GM23338 (cell line): ENCODE measurements at regions not wholly inside any gene's neighbourhood (a gene's known extent, or its start where the extent isn't known, plus 50 kb on each side); places are given as distances from the start of the nearest gene placed in this dataset.

Experiments
- ATAC-seq: fragments of 200-7000 bp; cut with Tn5 transposase; 3 replicates; pipeline ENCODE4 v1.9.1; 2020
- DNase-seq: peaks from one replicate; pipeline ENCODE4 v3.0.0-alpha.2; 2015; ENCODE audit warnings: low spot score
- H2AFZ ChIP-seq: fragments of 200-600 bp; sonication (generic); 2 replicates; pipeline ENCODE4 v1.8.0; 2016; ENCODE audit warnings: antibody characterized with exemption, mild to moderate bottlenecking, moderate library complexity
- H3F3A ChIP-seq: fragments of 200-600 bp; sonication (generic); replicated peaks from 2 replicates; pipeline ENCODE4 v1.8.0; 2017; ENCODE audit warnings: antibody characterized with exemption, mixed run types, low read depth
- H3K27ac ChIP-seq: fragments of 200-600 bp; sonication (generic); 2 replicates; pipeline ENCODE4 v1.6.1; 2016; ENCODE audit warnings: low read depth
- H3K27me3 ChIP-seq: fragments of 200-600 bp; sonication (generic); 2 replicates; pipeline ENCODE4 v1.8.0; 2016; ENCODE audit warnings: mild to moderate bottlenecking, mixed run types, moderate library complexity; ENCODE audit not compliant: insufficient read depth
- H3K36me3 ChIP-seq: fragments of 200-600 bp; sonication (generic); 2 replicates; pipeline ENCODE4 v1.8.0; 2016; ENCODE audit warnings: mild to moderate bottlenecking; ENCODE audit not compliant: insufficient read depth
- H3K4me1 ChIP-seq: fragments of 200-600 bp; sonication (generic); 2 replicates; pipeline ENCODE4 v1.8.0; 2016; ENCODE audit warnings: mild to moderate bottlenecking, moderate library complexity; ENCODE audit not compliant: insufficient read depth
- H3K4me2 ChIP-seq: fragments of 200-600 bp; sonication (generic); 2 replicates; pipeline ENCODE4 v1.7.1; 2017; ENCODE audit warnings: mixed run types
- H3K4me3 ChIP-seq: fragments of 200-600 bp; sonication (generic); 2 replicates; pipeline ENCODE4 v1.6.1; 2016; ENCODE audit warnings: mixed run types
- H3K79me2 ChIP-seq: fragments of 200-600 bp; sonication (generic); replicated peaks from 2 replicates; pipeline ENCODE4 v1.8.0; 2017; ENCODE audit warnings: mild to moderate bottlenecking; ENCODE audit not compliant: insufficient read depth
- H3K9me2 ChIP-seq: fragments of 200-600 bp; sonication (generic); 2 replicates; pipeline ENCODE4 v1.8.0; 2017; ENCODE audit not compliant: insufficient read depth
- H4K20me1 ChIP-seq: fragments of 200-600 bp; sonication (generic); replicated peaks from 2 replicates; pipeline ENCODE4 v1.8.0; 2017; ENCODE audit warnings: mild to moderate bottlenecking; ENCODE audit not compliant: insufficient read depth
- H3K27ac Mint-ChIP-seq: 2 replicates; pipeline ENCODE4 v1.8.0; 2020; ENCODE audit warnings: inconsistent platforms, mild to moderate bottlenecking, moderate library complexity, mixed read lengths
- H3K27me3 Mint-ChIP-seq: 3 replicates; pipeline ENCODE4 v1.8.0; 2022; ENCODE audit warnings: low read depth, mild to moderate bottlenecking, moderate library complexity, mixed read lengths, inconsistent platforms; ENCODE audit not compliant: insufficient read depth, poor library complexity
- H3K36me3 Mint-ChIP-seq: 3 replicates; pipeline ENCODE4 v1.8.0; 2021; ENCODE audit warnings: low read depth, mild to moderate bottlenecking, inconsistent platforms, moderate library complexity, mixed read lengths
- H3K4me1 Mint-ChIP-seq: 3 replicates; pipeline ENCODE4 v1.8.0; 2020; ENCODE audit warnings: mild to moderate bottlenecking, inconsistent platforms, mixed read lengths
- H3K4me3 Mint-ChIP-seq: 3 replicates; pipeline ENCODE4 v1.8.0; 2021; ENCODE audit warnings: moderate library complexity, mild to moderate bottlenecking, inconsistent platforms, mixed read lengths
- H3K9me3 Mint-ChIP-seq: 3 replicates; pipeline ENCODE4 v1.8.0; 2020; ENCODE audit warnings: moderate library complexity, mild to moderate bottlenecking, inconsistent platforms, mixed read lengths
- CREB1 ChIP-seq: fragments of 250-450 bp; sonication (Bioruptor Pico); IDR thresholded peaks from 2 replicates; pipeline ENCODE4 v1.5.0; 2020; ENCODE audit warnings: low read depth, mild to moderate bottlenecking, moderate library complexity
- EZH2 ChIP-seq: fragments of 200-600 bp; sonication (generic); IDR thresholded peaks from one replicate; pipeline ENCODE4 v1.8.0; 2017; ENCODE audit warnings: antibody characterized with exemption, mild to moderate bottlenecking, low read depth; ENCODE audit not compliant: unreplicated experiment
- EZH2phosphoT487 ChIP-seq: fragments of 200-600 bp; sonication (generic); IDR thresholded peaks from one replicate; pipeline ENCODE4 v1.8.1; 2018; ENCODE audit warnings: antibody characterized with exemption; ENCODE audit not compliant: unreplicated experiment
- JUNB ChIP-seq: IDR thresholded peaks from one replicate; pipeline ENCODE4 v1.6.1; 2016; ENCODE audit warnings: antibody characterized with exemption; ENCODE audit not compliant: unreplicated experiment
- NANOG ChIP-seq: IDR thresholded peaks from 2 replicates; pipeline ENCODE4 v1.6.1; 2016; ENCODE audit warnings: antibody characterized with exemption, borderline replicate concordance
- POLR2AphosphoS5 ChIP-seq: IDR thresholded peaks from 2 replicates; pipeline ENCODE4 v1.6.1; 2016; ENCODE audit warnings: antibody characterized with exemption, low read depth
- STAT1 ChIP-seq: IDR thresholded peaks from one replicate; pipeline ENCODE4 v1.6.1; 2016; ENCODE audit warnings: antibody characterized with exemption; ENCODE audit not compliant: unreplicated experiment
- ZNF114 ChIP-seq: fragments of 250-450 bp; sonication (Bioruptor Pico); IDR thresholded peaks from 2 replicates; pipeline ENCODE4 v1.5.0; 2020; ENCODE audit warnings: mild to moderate bottlenecking, moderate library complexity
- ZNF331 ChIP-seq: fragments of 250-450 bp; sonication (Bioruptor Pico); IDR thresholded peaks from 2 replicates; pipeline ENCODE4 v1.5.0; 2020; ENCODE audit warnings: low read depth, mild to moderate bottlenecking, moderate library complexity
- TF ChIP-seq, protein P1 (sequence below): fragments of 250-450 bp; sonication (Bioruptor Pico); IDR thresholded peaks from 2 replicates; pipeline ENCODE4 v1.5.0; 2020; ENCODE audit warnings: mild to moderate bottlenecking, moderate library complexity
- TF ChIP-seq, protein P2 (sequence below): IDR thresholded peaks from one replicate; pipeline ENCODE4 v1.6.1; 2018; ENCODE audit warnings: antibody characterized with exemption; ENCODE audit not compliant: unreplicated experiment
- TF ChIP-seq, protein P3 (sequence below), 2 experiments: fragments of 200-600 bp in 1 of 2; sonication (generic) in 1 of 2; conservative IDR thresholded peaks; 2 replicates each; pipeline versions ENCODE4 v1.5.1 to v1.6.1; 2016 to 2017; ENCODE audit warnings: antibody characterized with exemption in 2 of 2, low read depth in 2 of 2, mild to moderate bottlenecking in 2 of 2, moderate library complexity in 1 of 2
- TF ChIP-seq, protein P4 (sequence below): IDR thresholded peaks from 2 replicates; pipeline ENCODE4 v1.6.1; 2016; ENCODE audit warnings: antibody characterized with exemption

DNA sequence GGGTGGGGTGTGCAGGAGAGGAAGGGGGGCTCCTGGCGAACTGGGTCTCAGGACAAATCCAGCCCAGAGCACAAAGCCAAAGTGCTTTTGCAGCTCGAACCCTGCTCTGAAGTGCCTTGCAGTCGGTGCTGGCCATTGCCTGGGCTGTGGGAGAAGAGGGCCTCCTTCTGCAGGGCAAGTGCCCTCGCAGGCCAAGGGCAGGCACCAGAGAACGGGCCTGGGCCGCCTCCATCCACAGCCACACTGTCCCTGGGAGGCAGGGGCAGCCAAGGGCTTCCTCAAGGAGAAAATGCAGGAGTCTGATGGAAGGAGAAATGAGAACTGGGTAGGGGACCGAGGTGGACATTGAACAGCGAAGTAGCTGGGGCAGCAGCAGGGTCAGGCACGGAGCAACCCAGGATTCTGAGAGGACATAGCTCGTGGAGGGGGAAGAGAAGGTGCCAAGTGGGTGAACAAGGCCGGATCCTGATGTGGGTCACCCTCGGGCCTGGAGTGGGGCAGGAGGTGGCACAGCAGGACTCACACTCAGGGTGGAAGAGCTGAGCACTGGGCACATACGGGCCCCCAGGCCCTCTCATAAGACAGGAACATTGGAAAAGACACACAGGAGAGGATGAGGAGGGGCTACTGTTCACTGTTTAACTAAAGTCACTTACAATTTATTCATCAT lies 312.8 kb upstream of the SALL3 start:
- ATAC-seq (no peak), DNase-seq (no peak)
- H3K36me3 ChIP-seq, result no peaks in the 10 kb centered on the region; the same call in 1 of the 2 replicates
- Mint-ChIP-seq H3K27ac (no peak overlapping the region), H3K4me3 (no peak overlapping the region), H3K4me1 (no peaks in the 10 kb centered on the region), H3K9me3 (peaks cover 83% of the 10 kb centered on the region), H3K27me3 (no peaks in the 10 kb centered on the region), H3K36me3 (peaks cover 26% of the 10 kb centered on the region; the same call in 2 of the 3 replicates)
- H3K79me2 ChIP-seq, result no peaks in the 10 kb centered on the region
- H3K4me3 ChIP-seq, result no peak overlapping the region
- no peaks in the 10 kb centered on the region for H3K9me2 ChIP-seq
- H2AFZ ChIP-seq, result no peak overlapping the region
- no peaks in the 10 kb centered on the region for H3F3A ChIP-seq
- TF ChIP-seq NANOG, result no peak
- no peak for TF ChIP-seq POLR2AphosphoS5
- TF ChIP-seq CREB1 (CRISPR knock-in tag), result no peak
- TF ChIP-seq ZNF114 (CRISPR knock-in tag), result no peak
- TF ChIP-seq, protein P1, sequence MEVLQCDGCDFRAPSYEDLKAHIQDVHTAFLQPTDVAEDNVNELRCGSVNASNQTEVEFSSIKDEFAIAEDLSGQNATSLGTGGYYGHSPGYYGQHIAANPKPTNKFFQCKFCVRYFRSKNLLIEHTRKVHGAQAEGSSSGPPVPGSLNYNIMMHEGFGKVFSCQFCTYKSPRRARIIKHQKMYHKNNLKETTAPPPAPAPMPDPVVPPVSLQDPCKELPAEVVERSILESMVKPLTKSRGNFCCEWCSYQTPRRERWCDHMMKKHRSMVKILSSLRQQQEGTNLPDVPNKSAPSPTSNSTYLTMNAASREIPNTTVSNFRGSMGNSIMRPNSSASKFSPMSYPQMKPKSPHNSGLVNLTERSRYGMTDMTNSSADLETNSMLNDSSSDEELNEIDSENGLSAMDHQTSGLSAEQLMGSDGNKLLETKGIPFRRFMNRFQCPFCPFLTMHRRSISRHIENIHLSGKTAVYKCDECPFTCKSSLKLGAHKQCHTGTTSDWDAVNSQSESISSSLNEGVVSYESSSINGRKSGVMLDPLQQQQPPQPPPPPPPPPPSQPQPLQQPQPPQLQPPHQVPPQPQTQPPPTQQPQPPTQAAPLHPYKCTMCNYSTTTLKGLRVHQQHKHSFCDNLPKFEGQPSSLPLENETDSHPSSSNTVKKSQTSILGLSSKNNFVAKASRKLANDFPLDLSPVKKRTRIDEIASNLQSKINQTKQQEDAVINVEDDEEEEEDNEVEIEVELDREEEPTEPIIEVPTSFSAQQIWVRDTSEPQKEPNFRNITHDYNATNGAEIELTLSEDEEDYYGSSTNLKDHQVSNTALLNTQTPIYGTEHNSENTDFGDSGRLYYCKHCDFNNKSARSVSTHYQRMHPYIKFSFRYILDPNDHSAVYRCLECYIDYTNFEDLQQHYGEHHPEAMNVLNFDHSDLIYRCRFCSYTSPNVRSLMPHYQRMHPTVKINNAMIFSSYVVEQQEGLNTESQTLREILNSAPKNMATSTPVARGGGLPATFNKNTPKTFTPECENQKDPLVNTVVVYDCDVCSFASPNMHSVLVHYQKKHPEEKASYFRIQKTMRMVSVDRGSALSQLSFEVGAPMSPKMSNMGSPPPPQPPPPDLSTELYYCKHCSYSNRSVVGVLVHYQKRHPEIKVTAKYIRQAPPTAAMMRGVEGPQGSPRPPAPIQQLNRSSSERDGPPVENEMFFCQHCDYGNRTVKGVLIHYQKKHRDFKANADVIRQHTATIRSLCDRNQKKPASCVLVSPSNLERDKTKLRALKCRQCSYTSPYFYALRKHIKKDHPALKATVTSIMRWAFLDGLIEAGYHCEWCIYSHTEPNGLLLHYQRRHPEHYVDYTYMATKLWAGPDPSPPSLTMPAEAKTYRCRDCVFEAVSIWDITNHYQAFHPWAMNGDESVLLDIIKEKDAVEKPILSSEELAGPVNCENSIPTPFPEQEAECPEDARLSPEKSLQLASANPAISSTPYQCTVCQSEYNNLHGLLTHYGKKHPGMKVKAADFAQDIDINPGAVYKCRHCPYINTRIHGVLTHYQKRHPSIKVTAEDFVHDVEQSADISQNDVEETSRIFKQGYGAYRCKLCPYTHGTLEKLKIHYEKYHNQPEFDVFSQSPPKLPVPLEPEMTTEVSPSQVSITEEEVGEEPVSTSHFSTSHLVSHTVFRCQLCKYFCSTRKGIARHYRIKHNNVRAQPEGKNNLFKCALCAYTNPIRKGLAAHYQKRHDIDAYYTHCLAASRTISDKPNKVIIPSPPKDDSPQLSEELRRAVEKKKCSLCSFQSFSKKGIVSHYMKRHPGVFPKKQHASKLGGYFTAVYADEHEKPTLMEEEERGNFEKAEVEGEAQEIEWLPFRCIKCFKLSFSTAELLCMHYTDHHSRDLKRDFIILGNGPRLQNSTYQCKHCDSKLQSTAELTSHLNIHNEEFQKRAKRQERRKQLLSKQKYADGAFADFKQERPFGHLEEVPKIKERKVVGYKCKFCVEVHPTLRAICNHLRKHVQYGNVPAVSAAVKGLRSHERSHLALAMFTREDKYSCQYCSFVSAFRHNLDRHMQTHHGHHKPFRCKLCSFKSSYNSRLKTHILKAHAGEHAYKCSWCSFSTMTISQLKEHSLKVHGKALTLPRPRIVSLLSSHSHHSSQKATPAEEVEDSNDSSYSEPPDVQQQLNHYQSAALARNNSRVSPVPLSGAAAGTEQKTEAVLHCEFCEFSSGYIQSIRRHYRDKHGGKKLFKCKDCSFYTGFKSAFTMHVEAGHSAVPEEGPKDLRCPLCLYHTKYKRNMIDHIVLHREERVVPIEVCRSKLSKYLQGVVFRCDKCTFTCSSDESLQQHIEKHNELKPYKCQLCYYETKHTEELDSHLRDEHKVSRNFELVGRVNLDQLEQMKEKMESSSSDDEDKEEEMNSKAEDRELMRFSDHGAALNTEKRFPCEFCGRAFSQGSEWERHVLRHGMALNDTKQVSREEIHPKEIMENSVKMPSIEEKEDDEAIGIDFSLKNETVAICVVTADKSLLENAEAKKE (CRISPR knock-in tag), result no peak
- TF ChIP-seq EZH2, result no peak
- TF ChIP-seq, protein P2, sequence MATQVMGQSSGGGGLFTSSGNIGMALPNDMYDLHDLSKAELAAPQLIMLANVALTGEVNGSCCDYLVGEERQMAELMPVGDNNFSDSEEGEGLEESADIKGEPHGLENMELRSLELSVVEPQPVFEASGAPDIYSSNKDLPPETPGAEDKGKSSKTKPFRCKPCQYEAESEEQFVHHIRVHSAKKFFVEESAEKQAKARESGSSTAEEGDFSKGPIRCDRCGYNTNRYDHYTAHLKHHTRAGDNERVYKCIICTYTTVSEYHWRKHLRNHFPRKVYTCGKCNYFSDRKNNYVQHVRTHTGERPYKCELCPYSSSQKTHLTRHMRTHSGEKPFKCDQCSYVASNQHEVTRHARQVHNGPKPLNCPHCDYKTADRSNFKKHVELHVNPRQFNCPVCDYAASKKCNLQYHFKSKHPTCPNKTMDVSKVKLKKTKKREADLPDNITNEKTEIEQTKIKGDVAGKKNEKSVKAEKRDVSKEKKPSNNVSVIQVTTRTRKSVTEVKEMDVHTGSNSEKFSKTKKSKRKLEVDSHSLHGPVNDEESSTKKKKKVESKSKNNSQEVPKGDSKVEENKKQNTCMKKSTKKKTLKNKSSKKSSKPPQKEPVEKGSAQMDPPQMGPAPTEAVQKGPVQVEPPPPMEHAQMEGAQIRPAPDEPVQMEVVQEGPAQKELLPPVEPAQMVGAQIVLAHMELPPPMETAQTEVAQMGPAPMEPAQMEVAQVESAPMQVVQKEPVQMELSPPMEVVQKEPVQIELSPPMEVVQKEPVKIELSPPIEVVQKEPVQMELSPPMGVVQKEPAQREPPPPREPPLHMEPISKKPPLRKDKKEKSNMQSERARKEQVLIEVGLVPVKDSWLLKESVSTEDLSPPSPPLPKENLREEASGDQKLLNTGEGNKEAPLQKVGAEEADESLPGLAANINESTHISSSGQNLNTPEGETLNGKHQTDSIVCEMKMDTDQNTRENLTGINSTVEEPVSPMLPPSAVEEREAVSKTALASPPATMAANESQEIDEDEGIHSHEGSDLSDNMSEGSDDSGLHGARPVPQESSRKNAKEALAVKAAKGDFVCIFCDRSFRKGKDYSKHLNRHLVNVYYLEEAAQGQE, result no peak
- TF ChIP-seq, protein P3, sequence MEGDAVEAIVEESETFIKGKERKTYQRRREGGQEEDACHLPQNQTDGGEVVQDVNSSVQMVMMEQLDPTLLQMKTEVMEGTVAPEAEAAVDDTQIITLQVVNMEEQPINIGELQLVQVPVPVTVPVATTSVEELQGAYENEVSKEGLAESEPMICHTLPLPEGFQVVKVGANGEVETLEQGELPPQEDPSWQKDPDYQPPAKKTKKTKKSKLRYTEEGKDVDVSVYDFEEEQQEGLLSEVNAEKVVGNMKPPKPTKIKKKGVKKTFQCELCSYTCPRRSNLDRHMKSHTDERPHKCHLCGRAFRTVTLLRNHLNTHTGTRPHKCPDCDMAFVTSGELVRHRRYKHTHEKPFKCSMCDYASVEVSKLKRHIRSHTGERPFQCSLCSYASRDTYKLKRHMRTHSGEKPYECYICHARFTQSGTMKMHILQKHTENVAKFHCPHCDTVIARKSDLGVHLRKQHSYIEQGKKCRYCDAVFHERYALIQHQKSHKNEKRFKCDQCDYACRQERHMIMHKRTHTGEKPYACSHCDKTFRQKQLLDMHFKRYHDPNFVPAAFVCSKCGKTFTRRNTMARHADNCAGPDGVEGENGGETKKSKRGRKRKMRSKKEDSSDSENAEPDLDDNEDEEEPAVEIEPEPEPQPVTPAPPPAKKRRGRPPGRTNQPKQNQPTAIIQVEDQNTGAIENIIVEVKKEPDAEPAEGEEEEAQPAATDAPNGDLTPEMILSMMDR (conservative IDR thresholded peaks at IDR 0.05; ENCODE audit: low read depth in 2 of 2), result no peak
- TF ChIP-seq EZH2phosphoT487, result no peak
- no peak for TF ChIP-seq ZNF331
- TF ChIP-seq, protein P4, sequence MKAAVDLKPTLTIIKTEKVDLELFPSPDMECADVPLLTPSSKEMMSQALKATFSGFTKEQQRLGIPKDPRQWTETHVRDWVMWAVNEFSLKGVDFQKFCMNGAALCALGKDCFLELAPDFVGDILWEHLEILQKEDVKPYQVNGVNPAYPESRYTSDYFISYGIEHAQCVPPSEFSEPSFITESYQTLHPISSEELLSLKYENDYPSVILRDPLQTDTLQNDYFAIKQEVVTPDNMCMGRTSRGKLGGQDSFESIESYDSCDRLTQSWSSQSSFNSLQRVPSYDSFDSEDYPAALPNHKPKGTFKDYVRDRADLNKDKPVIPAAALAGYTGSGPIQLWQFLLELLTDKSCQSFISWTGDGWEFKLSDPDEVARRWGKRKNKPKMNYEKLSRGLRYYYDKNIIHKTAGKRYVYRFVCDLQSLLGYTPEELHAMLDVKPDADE, result no peak
- no peak for TF ChIP-seq JUNB
- TF ChIP-seq STAT1, result no peak
- no peaks in the 10 kb centered on the region for H3K27me3 ChIP-seq
- no peak overlapping the region for H3K4me2 ChIP-seq
- no peaks in the 10 kb centered on the region for H4K20me1 ChIP-seq
- no peaks in the 10 kb centered on the region for H3K4me1 ChIP-seq
- H3K27ac ChIP-seq, result no peak overlapping the region
